GM10266 (cell line): ENCODE measurements at regions not wholly inside any gene's neighbourhood (a gene's known extent, or its start where the extent isn't known, plus 50 kb on each side); places are given as distances from the start of the nearest gene placed in this dataset.
A peak's percentile ranks its signal among the peaks of the same experiment; 100 is the strongest.

Experiments used
- DNase-seq: peaks from one replicate; pipeline ENCODE4 v3.0.0; 2012; ENCODE audit errors: extremely low spot score
- CTCF ChIP-seq: IDR thresholded peaks from 2 replicates; pipeline ENCODE4 v1.5.1; 2012; ENCODE audit warnings: mild to moderate bottlenecking, low read depth; ENCODE audit not compliant: control insufficient read depth, insufficient read depth; ENCODE audit errors: missing control alignments

DNA sequence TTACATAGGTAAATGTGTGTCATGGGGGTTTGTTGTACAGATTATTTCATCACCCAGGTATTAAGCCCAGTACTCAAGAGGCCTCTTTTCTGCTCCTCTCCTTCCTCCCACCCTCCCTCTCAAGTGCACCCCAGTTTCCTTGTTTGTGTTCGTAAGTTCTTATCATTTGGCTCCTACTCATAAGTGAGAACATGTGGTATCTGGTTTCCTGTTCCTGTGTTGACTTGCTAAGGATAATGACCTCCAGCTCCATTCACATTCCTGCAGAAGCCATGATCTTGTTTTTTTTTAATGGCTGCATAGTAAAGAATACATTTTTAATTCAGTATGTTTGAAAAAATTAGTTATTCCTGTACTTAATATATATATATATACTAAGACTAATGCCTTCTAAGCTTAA, 107.7 kb downstream of the CLDN17 start:
- no peak for TF ChIP-seq CTCF
- DNase-seq: no peak

GRCh38 chr21:30057108-30057507, 109.5 kb downstream of the CLDN17 start:
- DNase-seq: no peak
- no peak for TF ChIP-seq CTCF

DNA sequence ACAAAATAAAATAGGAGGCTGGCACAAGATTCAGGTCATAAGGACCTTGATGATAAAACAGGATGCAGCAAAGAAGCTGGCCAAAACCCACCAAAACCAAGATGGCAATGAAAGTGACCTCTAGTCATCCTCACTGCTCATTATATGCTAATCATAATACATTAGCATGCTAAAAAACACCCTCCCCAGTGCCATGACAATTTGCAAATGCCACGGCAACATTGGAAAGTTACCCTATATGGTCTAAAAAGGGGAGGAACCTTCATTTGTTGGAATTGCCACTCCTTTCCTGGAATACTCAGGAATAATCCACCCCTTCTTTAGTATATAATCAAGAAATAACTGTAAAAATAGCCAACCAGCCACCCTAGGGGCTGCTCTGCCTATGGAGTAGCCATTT, 108.8 kb upstream of the GRIK1 start:
- no peak for DNase-seq
- no peak for TF ChIP-seq CTCF

- DNase-seq: peak; percentile 3
- TF ChIP-seq CTCF: peak; percentile 76
These were observed 104.8 kb upstream of the GRIK1 start for GRCh38 chr21:30044447-30045064.

GRCh38 chr21:30042443-30042842, 102.6 kb upstream of the GRIK1 start:
- DNase-seq: no peak
- TF ChIP-seq CTCF: no peak

DNA sequence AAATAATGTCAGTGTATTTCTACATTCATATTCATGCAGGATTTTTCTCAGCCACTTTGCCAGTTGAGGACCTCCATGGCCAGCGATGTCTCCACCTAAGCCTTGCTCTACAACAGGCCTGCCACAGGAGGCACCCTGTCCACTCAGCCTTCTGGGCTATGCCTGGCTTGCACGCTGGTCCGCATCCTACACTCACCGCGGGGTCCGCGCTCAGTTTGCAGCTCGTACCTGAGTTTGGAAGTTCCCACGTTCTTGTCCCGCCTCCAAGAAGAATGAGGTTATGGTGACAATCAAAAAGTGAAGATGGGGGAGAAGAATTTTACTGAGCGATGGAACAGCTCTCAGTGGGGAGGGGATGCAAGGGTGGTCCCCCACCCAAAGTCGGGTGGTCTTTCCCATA, 93.6 kb upstream of the GRIK1 start:
- TF ChIP-seq CTCF: no peak
- no peak for DNase-seq

DNA sequence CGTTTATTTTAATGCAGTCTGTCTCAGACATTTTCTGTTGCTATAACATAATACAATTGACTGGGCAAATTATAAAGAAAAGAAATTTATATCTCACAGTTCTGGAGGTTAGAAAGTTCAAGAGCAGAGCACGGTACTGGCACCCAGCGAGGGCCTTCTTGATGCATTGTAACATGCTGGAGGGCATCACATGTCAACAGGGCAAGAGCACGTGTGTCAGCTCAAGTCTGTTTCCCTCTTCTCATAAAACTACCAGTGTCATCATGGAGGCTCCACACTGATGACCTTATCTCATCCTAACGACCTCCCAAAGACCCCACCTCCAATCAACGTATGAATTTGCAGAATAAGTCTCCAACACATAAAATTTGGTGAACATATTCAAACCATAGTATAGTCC, 90.6 kb upstream of the GRIK1 start:
- TF ChIP-seq CTCF: no peak

More for the DNA sequence above, 90.6 kb upstream of the GRIK1 start:
- no peak for DNase-seq
